ENCODE measurements at regions not wholly inside any gene's neighbourhood (a gene's known extent, or its start where the extent isn't known, plus 50 kb on each side); places are given as distances from the start of the nearest gene placed in this dataset.

DNA sequence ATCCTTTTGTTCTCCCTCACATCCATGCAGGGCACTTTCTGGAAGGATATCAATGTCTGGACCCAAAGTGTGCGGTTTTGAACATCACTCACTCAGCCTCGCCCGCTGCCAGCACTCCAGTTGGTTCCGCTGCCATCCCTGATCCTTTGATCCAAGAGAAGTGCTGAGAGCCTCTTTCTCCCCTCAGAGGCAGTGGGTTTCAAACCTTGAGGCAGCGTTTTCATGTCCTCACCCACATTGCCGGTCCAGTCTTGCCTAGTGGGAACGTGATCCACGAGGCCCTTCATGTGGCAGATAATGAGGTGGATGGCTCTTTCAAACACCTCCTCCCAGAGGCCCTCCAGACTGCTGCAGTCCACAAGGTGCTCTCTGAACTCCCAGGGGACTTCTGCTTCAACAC is 122.2 kb downstream of the ACTL8 start:
- Mint-ChIP-seq H3K4me3 (ENCODE audit: unreplicated experiment) (no peak overlapping the region), H3K27me3 (ENCODE audit: insufficient read depth, unreplicated experiment) (peaks cover 2% of the 10 kb centered on the region), H3K4me1 (ENCODE audit: low read depth, unreplicated experiment) (no peaks in the 10 kb centered on the region), H3K27ac (ENCODE audit: unreplicated experiment) (no peak overlapping the region), H3K9me3 (ENCODE audit: unreplicated experiment) (no peaks in the 10 kb centered on the region), H3K36me3 (ENCODE audit: insufficient read depth, unreplicated experiment) (no peaks in the 10 kb centered on the region)
- no TSS peak for BruUV-seq (replicated peaks)
- Histone ChIP-seq H3K9me3 (no peaks in the 10 kb centered on the region), H3K4me3 (ENCODE audit: low read depth, low read length) (no peak overlapping the region), H3K27me3 (replicated peaks; ENCODE audit: control insufficient read depth, insufficient read depth, low read length) (no peaks in the 10 kb centered on the region), H3K36me3 (ENCODE audit: control insufficient read depth, insufficient read depth, low read length) (no peaks in the 10 kb centered on the region), H3K4me1 (no peaks in the 10 kb centered on the region)
- no peak for TF ChIP-seq CTCF (IDR thresholded peaks at IDR 0.05; ENCODE audit: insufficient read depth in 1 of 2, low read depth in 1 of 2, low read length in 1 of 2, severe bottlenecking in 1 of 2, unreplicated experiment in 1 of 2)
- ChIA-PET CTCF (no interaction called here), POLR2A (no interaction called here)
- no peak for DNase-seq
- intact Hi-C loops (cut with micrococcal nuclease; ENCODE audit: unreplicated experiment) = no loop called here

GRCh38 chr1:17877896-17878295 is 122.8 kb downstream of the ACTL8 start:
- H3K4me1 ChIP-seq = no peaks in the 10 kb centered on the region
- ChIA-PET CTCF (no interaction called here), POLR2A (no interaction called here)
- H3K36me3 ChIP-seq (ENCODE audit: control insufficient read depth, insufficient read depth, low read length) = no peaks in the 10 kb centered on the region
- no peak overlapping the region for H3K4me3 ChIP-seq (ENCODE audit: low read depth, low read length)
- Mint-ChIP-seq H3K9me3 (ENCODE audit: unreplicated experiment) (no peaks in the 10 kb centered on the region), H3K27ac (ENCODE audit: unreplicated experiment) (no peak overlapping the region), H3K4me1 (ENCODE audit: low read depth, unreplicated experiment) (no peaks in the 10 kb centered on the region), H3K4me3 (ENCODE audit: unreplicated experiment) (no peak overlapping the region), H3K36me3 (ENCODE audit: insufficient read depth, unreplicated experiment) (no peaks in the 10 kb centered on the region), H3K27me3 (ENCODE audit: insufficient read depth, unreplicated experiment) (peaks cover 6% of the 10 kb centered on the region)
- intact Hi-C loops (cut with micrococcal nuclease; ENCODE audit: unreplicated experiment) = no loop called here
- H3K27me3 ChIP-seq (replicated peaks; ENCODE audit: control insufficient read depth, insufficient read depth, low read length) = no peaks in the 10 kb centered on the region
- DNase-seq = no peak
- no TSS peak for BruUV-seq (replicated peaks)
- no peaks in the 10 kb centered on the region for H3K9me3 ChIP-seq
- no peak for TF ChIP-seq CTCF (IDR thresholded peaks at IDR 0.05; ENCODE audit: insufficient read depth in 1 of 2, low read depth in 1 of 2, low read length in 1 of 2, severe bottlenecking in 1 of 2, unreplicated experiment in 1 of 2)

DNA sequence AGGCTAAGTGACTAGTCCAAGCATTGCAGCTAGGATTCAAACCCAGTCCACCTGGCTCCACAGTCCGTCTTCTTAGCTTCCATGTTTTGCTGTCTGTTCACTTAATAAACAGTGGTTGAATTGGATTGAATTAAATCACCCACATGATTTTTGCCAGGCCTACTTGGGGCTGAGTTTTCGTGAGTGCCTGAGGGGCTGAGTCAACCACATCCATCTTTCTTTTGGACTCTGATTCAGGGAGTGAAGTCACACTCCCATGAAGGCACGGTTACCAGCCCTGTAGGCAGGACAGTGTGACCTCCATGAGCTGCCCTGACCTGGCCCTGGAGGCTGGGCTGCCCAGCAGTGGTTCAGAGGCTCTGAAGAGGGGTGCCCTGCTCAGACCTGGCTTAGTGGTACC is 123.7 kb downstream of the ACTL8 start:
- Histone ChIP-seq H3K27me3 (replicated peaks; ENCODE audit: control insufficient read depth, insufficient read depth, low read length) (no peaks in the 10 kb centered on the region), H3K36me3 (ENCODE audit: control insufficient read depth, insufficient read depth, low read length) (no peaks in the 10 kb centered on the region), H3K4me3 (ENCODE audit: low read depth, low read length) (no peak overlapping the region), H3K9me3 (no peaks in the 10 kb centered on the region), H3K4me1 (no peaks in the 10 kb centered on the region)
- Mint-ChIP-seq H3K4me1 (ENCODE audit: low read depth, unreplicated experiment) (no peaks in the 10 kb centered on the region), H3K36me3 (ENCODE audit: insufficient read depth, unreplicated experiment) (no peaks in the 10 kb centered on the region), H3K27me3 (ENCODE audit: insufficient read depth, unreplicated experiment) (peaks cover 9% of the 10 kb centered on the region), H3K9me3 (ENCODE audit: unreplicated experiment) (no peaks in the 10 kb centered on the region), H3K4me3 (ENCODE audit: unreplicated experiment) (no peak overlapping the region), H3K27ac (ENCODE audit: unreplicated experiment) (no peak overlapping the region)
- POLR2A ChIA-PET = no interaction called here
- intact Hi-C loops (cut with micrococcal nuclease; ENCODE audit: unreplicated experiment) = no loop called here
- CTCF ChIA-PET = no interaction called here
- TF ChIP-seq CTCF (IDR thresholded peaks at IDR 0.05; ENCODE audit: insufficient read depth in 1 of 2, low read depth in 1 of 2, low read length in 1 of 2, severe bottlenecking in 1 of 2, unreplicated experiment in 1 of 2) = no peak
- no TSS peak for BruUV-seq (replicated peaks)
- no peak for DNase-seq

Measured in Caco-2 (cell line).